PC-9 (cell line): ENCODE measurements at regions not wholly inside any gene's neighbourhood (a gene's known extent, or its start where the extent isn't known, plus 50 kb on each side); places are given as distances from the start of the nearest gene placed in this dataset.

Experiments used
- BruUV-seq: library from RNA; stranded (reverse); fragments of 400-500 nt; replicated peaks from 2 replicates; lab custom pipeline; 2021; lab: Mats Ljungman, UMichigan
- CTCF ChIA-PET: fragments of 300-600 bp; sonication (Branson Sonifier 250); formaldehyde crosslinking; loops from one replicate; lab custom pipeline; 2022; ENCODE audit warnings: antibody characterized with exemption; lab: Charles Lee
- POLR2A ChIA-PET: fragments of 300-600 bp; sonication (Branson Sonifier 250); formaldehyde crosslinking; loops from one replicate; lab custom pipeline; 2022; ENCODE audit warnings: antibody characterized with exemption; ENCODE audit not compliant: unreplicated experiment; lab: Charles Lee
- DNase-seq, 2 experiments: peaks; one replicate each; pipeline versions ENCODE4 v3.0.0 to v3.0.0-alpha.2; 2015 to 2022; ENCODE audit warnings: mixed read lengths in 1 of 2
- H2AFZ ChIP-seq: fragments of 200-600 bp; sonication (generic); 2 replicates; pipeline ENCODE4 v1.8.1; 2017; ENCODE audit warnings: antibody characterized with exemption
- H3F3A ChIP-seq: fragments of 200-600 bp; sonication (generic); 2 replicates; pipeline ENCODE4 v1.8.1; 2017; ENCODE audit warnings: antibody characterized with exemption, mild to moderate bottlenecking, low read depth; ENCODE audit not compliant: insufficient read depth
- H3K27ac ChIP-seq: fragments of 200-600 bp; sonication (generic); 2 replicates; pipeline ENCODE4 v1.6.1; 2016; ENCODE audit warnings: mixed run types
- H3K27me3 ChIP-seq: fragments of 200-600 bp; sonication (generic); 2 replicates; pipeline ENCODE4 v1.6.1; 2016; ENCODE audit warnings: low read depth, mixed run types; ENCODE audit not compliant: insufficient read depth
- H3K36me3 ChIP-seq: fragments of 200-600 bp; sonication (generic); 2 replicates; pipeline ENCODE4 v1.6.1; 2016; ENCODE audit warnings: low read depth, mixed run types
- H3K4me1 ChIP-seq: fragments of 200-600 bp; sonication (generic); replicated peaks from 2 replicates; pipeline ENCODE4 v1.6.1; 2016; ENCODE audit warnings: mixed run types; ENCODE audit not compliant: insufficient read depth
- H3K4me2 ChIP-seq: fragments of 200-600 bp; sonication (generic); 2 replicates; pipeline ENCODE4 v1.6.1; 2017; ENCODE audit warnings: mixed run types
- H3K4me3 ChIP-seq: fragments of 200-600 bp; sonication (generic); 2 replicates; pipeline ENCODE4 v1.6.1; 2016; ENCODE audit warnings: mixed run types
- H3K79me2 ChIP-seq: fragments of 200-600 bp; sonication (generic); 2 replicates; pipeline ENCODE4 v1.6.1; 2017; ENCODE audit warnings: low read depth, mixed run types
- H3K9me2 ChIP-seq: fragments of 200-600 bp; sonication (generic); 2 replicates; pipeline ENCODE4 v1.8.1; 2017; ENCODE audit warnings: mild to moderate bottlenecking; ENCODE audit not compliant: insufficient read depth
- H3K9me3 ChIP-seq: fragments of 200-600 bp; sonication (generic); 2 replicates; pipeline ENCODE4 v1.8.1; 2016; ENCODE audit warnings: low read depth; ENCODE audit not compliant: insufficient read depth
- H4K20me1 ChIP-seq: fragments of 200-600 bp; sonication (generic); 2 replicates; pipeline ENCODE4 v1.8.1; 2017; ENCODE audit not compliant: insufficient read depth
- CTCF ChIP-seq: fragments of 200-600 bp; sonication (generic); conservative IDR thresholded peaks from 2 replicates; pipeline ENCODE4 v1.6.1; 2017; ENCODE audit warnings: mixed run types, antibody characterized with exemption, mild to moderate bottlenecking, moderate library complexity
- EZH2 ChIP-seq: fragments of 200-600 bp; sonication (generic); IDR thresholded peaks from 2 replicates; pipeline ENCODE4 v1.8.0; 2017; ENCODE audit warnings: antibody characterized with exemption, low read depth
- intact Hi-C: fragments of 100-400 bp; cut with micrococcal nuclease; formaldehyde crosslinking; loops from one replicate; pipeline ENCODE4 v1.10.0; 2022; ENCODE audit not compliant: unreplicated experiment

DNA sequence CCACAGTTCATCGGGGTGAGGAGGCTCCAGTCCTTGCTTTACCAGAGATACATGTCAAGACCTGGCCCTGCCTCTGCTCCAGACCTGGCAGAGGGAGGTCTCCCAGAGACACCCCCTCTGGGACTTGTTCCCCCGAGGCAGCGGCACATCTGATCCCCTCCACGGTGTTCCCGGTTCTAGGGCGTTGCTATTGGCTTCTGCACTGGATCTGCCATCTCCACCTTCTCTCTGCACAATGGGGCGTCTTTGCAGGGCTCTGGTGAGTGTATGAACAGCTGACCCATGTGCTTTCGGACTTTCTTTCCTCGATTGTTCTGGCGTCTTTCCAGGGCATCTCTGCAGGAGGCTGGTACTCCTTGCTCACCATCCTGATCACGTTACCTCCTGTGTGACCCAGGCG, 930.4 kb downstream of the TBC1D22A start:
- Histone ChIP-seq H3K4me3 (no peak overlapping the region), H3K36me3 (no peaks in the 10 kb centered on the region), H3K79me2 (no peaks in the 10 kb centered on the region), H3K4me2 (no peak overlapping the region), H2AFZ (no peak overlapping the region), H3F3A (no peaks in the 10 kb centered on the region), H3K27ac (no peak overlapping the region), H3K9me3 (no peaks in the 10 kb centered on the region), H4K20me1 (no peaks in the 10 kb centered on the region), H3K4me1 (no peaks in the 10 kb centered on the region), H3K27me3 (no peaks in the 10 kb centered on the region), H3K9me2 (no peaks in the 10 kb centered on the region)
- ChIA-PET POLR2A (no interaction called here), CTCF (no interaction called here)
- no peak for TF ChIP-seq CTCF
- no peak for TF ChIP-seq EZH2
- no TSS peak for BruUV-seq
- DNase-seq: no peak
- intact Hi-C loops: no loop called here

DNA sequence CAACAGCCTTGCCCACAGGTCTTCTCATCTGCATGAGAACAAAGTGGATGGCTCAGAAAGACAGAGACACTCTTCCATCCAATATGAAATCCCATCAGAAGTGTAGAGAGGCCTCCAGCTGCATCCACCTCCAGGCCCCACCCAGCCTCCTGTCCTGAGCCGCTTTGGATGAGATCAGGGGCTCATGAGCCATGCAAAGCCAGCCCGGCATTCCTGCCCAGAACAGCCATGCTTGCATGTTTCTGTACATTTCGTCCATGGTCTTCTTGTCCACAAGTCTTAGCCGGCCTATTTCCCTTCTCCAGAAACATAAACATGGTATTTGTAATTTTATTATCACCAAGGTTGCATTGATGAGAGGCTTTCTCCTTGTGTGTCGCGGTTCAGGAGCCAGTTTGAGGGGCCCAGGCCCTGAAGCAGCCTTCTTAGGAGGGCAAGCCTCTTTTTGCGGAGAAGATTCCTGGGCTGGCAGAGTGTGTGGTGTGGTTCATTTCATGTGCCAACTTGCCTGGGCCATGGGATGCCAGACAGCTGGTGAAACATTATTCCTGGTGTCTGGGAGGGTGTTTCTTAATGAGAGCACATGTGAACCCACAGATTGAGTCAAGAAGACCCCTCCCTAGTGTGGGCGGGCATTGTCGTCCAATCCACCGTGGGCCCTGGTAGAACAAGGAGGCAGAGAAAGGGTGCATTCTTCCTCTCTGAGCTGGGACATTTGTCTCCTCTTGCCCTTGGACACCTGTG, 928.9 kb downstream of the TBC1D22A start:
- Histone ChIP-seq H3K27me3 (no peaks in the 10 kb centered on the region), H3K79me2 (no peaks in the 10 kb centered on the region), H3K4me2 (no peak overlapping the region), H3K36me3 (no peaks in the 10 kb centered on the region), H3K9me2 (no peaks in the 10 kb centered on the region), H3K4me3 (no peak overlapping the region), H3K4me1 (no peaks in the 10 kb centered on the region), H2AFZ (no peak overlapping the region), H3K27ac (no peak overlapping the region), H4K20me1 (no peaks in the 10 kb centered on the region), H3F3A (no peaks in the 10 kb centered on the region), H3K9me3 (no peaks in the 10 kb centered on the region)
- POLR2A ChIA-PET: no interaction called here
- TF ChIP-seq EZH2 (no peak), CTCF (no peak)
- CTCF ChIA-PET: no interaction called here
- BruUV-seq: no TSS peak
- intact Hi-C loops: no loop called here
- no peak for DNase-seq

- Histone ChIP-seq H3K9me3 (no peaks in the 10 kb centered on the region), H4K20me1 (no peaks in the 10 kb centered on the region), H3K4me3 (no peak overlapping the region), H3K4me1 (no peaks in the 10 kb centered on the region), H3K9me2 (no peaks in the 10 kb centered on the region), H3K27ac (no peak overlapping the region), H3K27me3 (no peaks in the 10 kb centered on the region), H3K79me2 (no peaks in the 10 kb centered on the region), H3K36me3 (no peaks in the 10 kb centered on the region), H3F3A (no peaks in the 10 kb centered on the region), H3K4me2 (no peak overlapping the region), H2AFZ (no peak overlapping the region)
- no TSS peak for BruUV-seq
- intact Hi-C loops: no loop called here
- no peak for TF ChIP-seq CTCF
- no peak for TF ChIP-seq EZH2
- no peak for DNase-seq
- ChIA-PET POLR2A (no interaction called here), CTCF (no interaction called here)
These were observed 928.1 kb downstream of the TBC1D22A start for GRCh38 chr22:47690586-47690985.
